Activated T-cell treated with anti-CD3 and anti-CD28 coated beads, Interleukin-2, amount 50 U/mL, for 24 hours (primary cell): ENCODE measurements at regions not wholly inside any gene's neighbourhood (a gene's known extent, or its start where the extent isn't known, plus 50 kb on each side); places are given as distances from the start of the nearest gene placed in this dataset.

ENCODE experiments used
- DNase-seq: peaks from one replicate; pipeline ENCODE4 v3.0.0-alpha.2; 2020
- H3K27ac Mint-ChIP-seq: 2 replicates; pipeline ENCODE4 v1.8.0; 2020; ENCODE audit warnings: mild to moderate bottlenecking, mixed read lengths
- H3K27me3 Mint-ChIP-seq: 2 replicates; pipeline ENCODE4 v1.8.0; 2020; ENCODE audit warnings: mixed read lengths
- H3K36me3 Mint-ChIP-seq: 2 replicates; pipeline ENCODE4 v1.8.0; 2020; ENCODE audit warnings: low read depth, mixed read lengths
- H3K4me1 Mint-ChIP-seq: 2 replicates; pipeline ENCODE4 v1.8.0; 2020; ENCODE audit warnings: low read depth, mixed read lengths
- H3K4me3 Mint-ChIP-seq: 2 replicates; pipeline ENCODE4 v1.8.0; 2020; ENCODE audit warnings: mild to moderate bottlenecking, moderate library complexity, mixed read lengths
- H3K9me3 Mint-ChIP-seq: 2 replicates; pipeline ENCODE4 v1.8.0; 2020; ENCODE audit warnings: mixed read lengths

DNA sequence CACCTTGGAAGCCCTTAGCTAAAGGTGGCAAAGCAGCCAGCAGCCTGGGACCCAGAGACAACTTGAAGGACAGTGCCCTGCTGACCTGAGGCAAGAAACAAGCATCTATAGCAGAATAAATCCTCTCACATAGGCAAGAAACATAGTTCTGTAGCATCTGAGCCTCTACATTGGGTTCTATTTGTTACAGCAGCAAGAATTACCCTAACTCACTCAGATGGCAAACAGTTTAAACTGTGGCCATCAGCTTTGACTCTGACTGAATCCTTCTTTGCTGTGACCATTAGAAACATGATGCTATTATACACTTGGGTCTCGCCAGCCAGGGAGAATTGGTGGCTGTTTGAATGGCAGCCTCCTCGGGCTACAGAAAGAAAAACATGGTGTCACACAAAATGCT, 53.1 kb upstream of the CCL1 start:
- H3K4me3 Mint-ChIP-seq: no peak overlapping the region

GRCh38 chr17:34414339-34414738, 51.3 kb upstream of the CCL1 start:
- Mint-ChIP-seq H3K36me3 (no peaks in the 10 kb centered on the region), H3K4me1 (peaks cover 7% of the 10 kb centered on the region), H3K27me3 (peaks cover 35% of the 10 kb centered on the region), H3K27ac (no peak overlapping the region), H3K9me3 (no peaks in the 10 kb centered on the region), H3K4me3 (no peak overlapping the region)
- DNase-seq: no peak

More for the DNA sequence above, 53.1 kb upstream of the CCL1 start:
- H3K27ac Mint-ChIP-seq: no peak overlapping the region
- H3K36me3 Mint-ChIP-seq: no peaks in the 10 kb centered on the region
- peaks cover 7% of the 10 kb centered on the region for H3K4me1 Mint-ChIP-seq
- no peak for DNase-seq
- H3K27me3 Mint-ChIP-seq: peaks cover 40% of the 10 kb centered on the region
- H3K9me3 Mint-ChIP-seq: no peaks in the 10 kb centered on the region

DNA sequence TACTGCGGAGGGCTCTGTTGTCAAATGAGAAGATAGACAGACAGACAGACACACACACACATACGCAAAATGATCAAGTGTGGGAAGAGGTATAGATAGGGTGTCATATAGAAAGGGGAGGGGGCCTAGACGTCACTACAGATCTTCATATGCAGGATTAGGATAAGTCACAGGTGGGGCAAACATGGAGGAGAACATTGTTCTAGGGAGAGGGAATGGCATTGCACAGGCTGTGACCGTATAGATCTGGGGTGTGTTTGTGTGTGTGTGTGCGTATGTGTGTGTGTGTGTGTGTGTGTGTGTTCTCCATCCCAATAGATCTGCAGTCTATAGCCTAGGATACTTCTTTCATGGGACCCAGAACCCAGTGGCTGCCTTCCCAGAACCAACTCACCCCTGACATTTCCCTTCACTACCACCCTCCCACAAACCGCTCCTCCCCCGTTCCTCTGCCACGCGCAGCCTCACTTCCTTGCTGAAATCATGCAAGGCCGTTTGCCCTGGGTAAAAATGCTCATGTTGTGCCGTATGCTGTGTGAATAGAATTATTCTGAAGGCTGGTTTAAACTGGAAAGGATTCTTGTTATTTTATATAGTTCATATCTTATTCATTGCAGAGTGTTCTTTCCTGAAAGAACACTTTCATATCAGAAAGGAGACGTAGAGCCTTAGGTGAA, 50.5 kb upstream of the CCL1 start:
- H3K9me3 Mint-ChIP-seq: no peaks in the 10 kb centered on the region
- H3K4me3 Mint-ChIP-seq: no peak overlapping the region
- peaks cover 7% of the 10 kb centered on the region for H3K4me1 Mint-ChIP-seq
- peaks cover 36% of the 10 kb centered on the region for H3K27me3 Mint-ChIP-seq
- no peak overlapping the region for H3K27ac Mint-ChIP-seq
- no peaks in the 10 kb centered on the region for H3K36me3 Mint-ChIP-seq
- DNase-seq: no peak

DNA sequence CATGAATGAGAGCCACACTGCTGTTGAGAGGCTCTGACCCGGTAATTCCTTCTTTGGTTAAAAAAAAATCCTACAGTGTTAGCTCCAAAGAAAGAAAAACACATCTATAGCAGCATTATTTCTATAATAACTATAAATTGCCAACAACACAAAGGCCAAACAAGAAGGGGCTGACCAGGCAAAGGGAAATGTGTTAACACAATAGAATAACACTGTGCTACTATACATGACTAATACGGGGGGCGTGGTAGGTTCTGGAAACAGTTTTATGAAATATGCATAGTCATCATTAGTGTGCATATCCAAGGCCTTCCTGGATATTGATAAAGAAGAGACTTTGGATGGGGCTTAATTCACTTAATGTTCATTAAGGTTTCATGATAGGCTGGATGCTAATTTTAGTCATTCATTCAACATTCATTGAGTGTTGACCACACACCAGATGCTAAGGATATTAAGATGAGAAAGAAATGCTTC, 50.0 kb upstream of the CCL1 start:
- H3K9me3 Mint-ChIP-seq: no peaks in the 10 kb centered on the region
- DNase-seq: no peak
- H3K36me3 Mint-ChIP-seq: no peaks in the 10 kb centered on the region
- peaks cover 7% of the 10 kb centered on the region for H3K4me1 Mint-ChIP-seq
- H3K27ac Mint-ChIP-seq: no peak overlapping the region
- peaks cover 37% of the 10 kb centered on the region for H3K27me3 Mint-ChIP-seq
- H3K4me3 Mint-ChIP-seq: no peak overlapping the region
